KOPT-K1 (cell line): ENCODE measurements at regions not wholly inside any gene's neighbourhood (a gene's known extent, or its start where the extent isn't known, plus 50 kb on each side); places are given as distances from the start of the nearest gene placed in this dataset.

Experiments used
- H3K27ac ChIP-seq: fragments of 200-600 bp; sonication (generic); 2 replicates; pipeline ENCODE4 v1.5.1; 2016; ENCODE audit warnings: antibody characterized with exemption, mild to moderate bottlenecking, low read depth, low read length; ENCODE audit not compliant: poor library complexity, severe bottlenecking
- H3K36me3 ChIP-seq: fragments of 200-600 bp; sonication (generic); 2 replicates; pipeline ENCODE4 v1.5.1; 2017; ENCODE audit warnings: antibody characterized with exemption, mild to moderate bottlenecking, low read length, moderate library complexity; ENCODE audit not compliant: insufficient read depth
- H3K9me3 ChIP-seq: fragments of 200-600 bp; sonication (generic); 2 replicates; pipeline ENCODE4 v1.5.1; 2017; ENCODE audit warnings: antibody characterized with exemption, low read length, mild to moderate bottlenecking; ENCODE audit not compliant: insufficient read depth, poor library complexity, severe bottlenecking

DNA sequence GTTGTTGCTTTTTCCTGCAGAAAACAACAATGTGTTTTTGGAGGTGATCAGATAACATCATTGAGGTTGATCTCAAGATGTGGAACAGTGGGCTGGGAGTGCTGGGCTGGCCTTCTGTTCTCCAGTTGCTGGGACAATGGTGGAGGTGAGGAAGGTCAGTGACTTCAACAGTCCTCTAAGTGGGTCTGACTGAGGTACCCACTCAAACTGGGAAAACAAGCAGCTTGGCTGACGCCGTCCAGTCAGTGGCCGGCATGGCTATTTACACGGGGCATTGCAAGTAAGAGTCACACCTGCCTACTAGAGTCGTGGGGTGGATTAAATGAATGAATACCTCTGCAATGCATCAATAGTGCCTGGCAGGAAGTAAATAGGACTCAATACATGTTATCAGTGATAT, 386.7 kb upstream of the ZFHX3 start:
- no peaks in the 10 kb centered on the region for H3K9me3 ChIP-seq

DNA sequence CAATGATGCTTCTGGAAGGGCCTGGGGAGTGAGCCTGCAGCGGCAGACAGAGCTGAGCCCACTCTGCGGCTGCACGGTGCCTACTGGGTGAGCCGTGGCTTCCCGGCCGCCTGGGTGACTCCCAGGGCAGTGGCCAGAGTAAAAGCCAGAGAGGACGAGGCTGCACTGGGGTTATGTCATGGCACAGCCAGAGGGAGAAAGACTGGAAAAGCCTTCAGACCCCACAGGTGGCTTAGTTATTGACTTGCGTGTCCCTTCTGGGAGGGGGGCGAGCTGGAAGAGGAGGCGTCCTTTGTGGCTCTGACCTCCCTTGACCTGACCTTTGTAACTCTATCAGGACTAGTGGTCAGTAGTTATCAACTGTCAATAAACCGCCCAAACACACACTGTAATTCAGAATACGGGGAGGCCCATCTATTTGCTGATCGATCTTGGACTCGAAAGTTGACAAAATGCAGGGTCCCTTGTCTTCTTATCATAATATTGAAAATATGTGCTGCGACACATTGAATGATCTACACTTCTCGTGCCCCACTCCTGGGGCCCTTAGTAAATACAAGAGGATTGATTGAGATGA, 385.9 kb upstream of the ZFHX3 start:
- Histone ChIP-seq H3K9me3 (no peaks in the 10 kb centered on the region), H3K27ac (no peak overlapping the region)

More for the DNA sequence above, 386.7 kb upstream of the ZFHX3 start:
- H3K27ac ChIP-seq = no peak overlapping the region
- H3K36me3 ChIP-seq = no peaks in the 10 kb centered on the region

DNA sequence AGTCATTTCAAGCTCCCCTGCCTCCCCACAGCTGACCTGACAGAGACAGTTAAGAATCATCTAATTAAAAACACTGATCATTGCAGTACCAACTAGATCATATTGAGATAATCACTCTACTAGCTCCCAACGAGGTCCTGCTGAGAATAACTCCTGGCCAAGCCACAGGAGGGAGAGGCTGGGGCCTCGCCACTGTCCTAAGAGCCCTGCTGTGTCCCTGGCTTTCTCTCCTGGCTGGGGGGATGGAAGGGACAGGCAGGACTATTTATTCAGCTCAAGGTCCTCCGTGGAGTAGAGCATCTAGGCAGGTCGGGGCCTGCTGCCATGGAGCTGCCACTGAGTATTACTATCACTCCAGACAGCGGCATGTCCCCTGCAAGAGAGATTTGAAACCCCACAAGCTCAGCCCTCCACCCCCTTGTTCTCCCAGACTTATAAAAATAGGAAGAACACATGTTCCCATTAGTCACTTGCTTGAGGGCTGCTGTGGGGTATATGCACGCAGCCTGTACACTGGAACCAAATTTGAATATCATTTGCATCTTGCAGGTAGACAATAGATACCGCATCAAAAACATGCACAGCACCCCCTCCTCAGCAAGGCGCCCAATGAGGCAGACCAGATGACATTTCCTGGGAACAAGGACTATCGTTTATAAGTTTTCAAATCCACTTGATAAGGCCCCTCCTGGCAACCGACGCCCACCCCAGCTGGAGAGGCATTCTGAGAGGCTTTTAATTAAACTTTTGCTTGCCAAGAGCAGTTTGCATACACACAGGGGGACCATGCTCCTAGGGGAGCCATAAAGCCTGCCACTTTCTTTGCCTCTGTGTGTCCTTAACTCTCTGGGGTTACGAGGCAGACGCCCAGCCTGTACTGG, 385.2 kb upstream of the ZFHX3 start:
- no peaks in the 10 kb centered on the region for H3K9me3 ChIP-seq
- H3K27ac ChIP-seq = no peak overlapping the region
- no peaks in the 10 kb centered on the region for H3K36me3 ChIP-seq

More for the DNA sequence above, 385.9 kb upstream of the ZFHX3 start:
- no peaks in the 10 kb centered on the region for H3K36me3 ChIP-seq

DNA sequence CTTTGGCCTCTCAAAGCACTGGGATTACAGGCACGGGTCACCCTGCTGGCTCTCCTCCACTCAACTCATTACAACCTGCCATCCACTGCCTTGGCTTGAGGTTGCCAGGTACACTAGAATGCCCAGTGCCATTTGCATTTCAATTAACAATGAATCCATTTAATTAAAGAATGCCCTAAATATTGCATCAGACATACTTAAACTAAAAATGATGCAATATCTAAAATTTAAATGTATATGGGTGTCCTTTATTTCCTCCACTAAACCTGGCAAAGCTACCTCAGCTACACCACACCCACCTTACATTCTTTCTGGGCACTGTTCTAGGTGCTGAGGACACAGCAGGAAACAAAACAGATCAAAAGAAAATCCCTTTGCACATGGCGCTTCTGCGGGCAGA, 382.2 kb upstream of the ZFHX3 start:
- H3K36me3 ChIP-seq = no peaks in the 10 kb centered on the region
- H3K27ac ChIP-seq = no peak overlapping the region
- no peaks in the 10 kb centered on the region for H3K9me3 ChIP-seq

DNA sequence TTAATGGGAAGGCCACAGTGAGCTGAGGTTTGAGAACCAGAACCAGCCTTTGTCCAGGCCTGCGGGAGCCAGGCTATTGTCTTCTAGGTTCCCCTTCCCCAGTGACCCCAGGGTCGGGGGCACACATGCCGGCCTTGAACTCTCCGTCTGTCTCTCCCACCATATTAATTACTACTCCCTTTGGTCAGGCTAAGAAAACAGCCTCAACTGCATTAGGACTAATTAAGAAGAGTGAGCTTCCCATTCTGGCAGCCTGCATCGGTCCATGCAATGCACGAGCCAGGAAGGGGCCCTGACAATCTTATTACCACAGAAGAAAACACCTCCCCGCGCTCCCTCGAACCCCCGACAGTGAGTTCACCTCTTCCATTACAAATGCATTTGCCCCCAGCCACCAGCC, 380.2 kb upstream of the ZFHX3 start:
- H3K36me3 ChIP-seq = no peaks in the 10 kb centered on the region
- H3K9me3 ChIP-seq = no peaks in the 10 kb centered on the region
- H3K27ac ChIP-seq = no peak overlapping the region

DNA sequence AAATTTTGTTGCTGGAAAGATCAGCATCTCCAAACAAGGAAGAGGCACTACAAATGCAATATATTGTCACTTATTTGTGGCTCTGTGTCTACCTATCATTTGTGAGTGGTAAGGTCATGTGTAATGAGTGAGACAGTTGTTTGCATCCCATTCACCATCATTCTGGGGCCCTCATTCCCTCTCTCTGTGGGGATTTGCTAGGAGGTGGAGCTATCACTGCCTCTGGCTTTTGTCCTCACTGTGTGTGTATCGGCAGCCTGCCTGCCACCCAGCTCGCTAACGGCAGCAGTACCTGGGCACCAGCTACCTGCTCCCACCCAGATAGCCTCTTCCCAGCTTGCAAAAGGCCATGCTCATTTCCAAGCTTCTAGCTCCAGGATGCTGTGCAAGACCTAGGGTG, 379.2 kb upstream of the ZFHX3 start:
- H3K27ac ChIP-seq = no peak overlapping the region
- H3K36me3 ChIP-seq = no peaks in the 10 kb centered on the region
- H3K9me3 ChIP-seq = no peaks in the 10 kb centered on the region

DNA sequence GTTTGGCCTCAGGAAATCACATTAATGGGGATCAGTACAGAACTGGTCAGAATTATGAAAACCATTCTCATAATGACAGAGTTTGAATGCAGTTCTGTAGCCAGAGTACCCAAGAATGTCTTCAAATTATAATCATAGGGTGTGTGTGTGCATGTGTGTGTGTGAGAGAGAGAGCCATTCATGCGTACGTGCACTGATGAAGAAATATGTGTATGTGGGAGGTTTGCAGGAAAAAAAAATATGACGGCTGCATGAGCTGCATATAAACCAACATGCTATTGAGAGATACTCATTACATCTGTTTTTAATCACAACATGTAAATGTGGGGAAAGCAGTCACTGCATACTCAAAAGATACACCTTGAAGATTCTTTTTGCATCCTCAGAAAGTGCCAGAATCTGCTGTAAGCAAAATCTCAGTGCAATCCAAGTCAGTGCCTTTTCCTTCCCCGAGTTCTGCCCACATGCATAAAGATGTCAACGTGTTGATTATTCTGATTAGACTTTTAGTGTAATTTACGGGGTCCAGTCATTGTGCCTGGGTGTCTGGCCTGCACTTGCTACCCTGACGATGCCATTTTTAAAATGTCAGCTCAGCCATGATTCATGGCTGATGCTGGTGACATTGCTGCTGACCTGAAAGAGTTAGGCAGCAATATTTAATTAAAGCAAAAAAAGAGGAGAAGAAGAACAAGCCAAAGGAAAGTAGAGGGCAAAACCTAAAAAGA, 378.7 kb upstream of the ZFHX3 start:
- Histone ChIP-seq H3K27ac (no peak overlapping the region), H3K9me3 (no peaks in the 10 kb centered on the region), H3K36me3 (no peaks in the 10 kb centered on the region)

DNA sequence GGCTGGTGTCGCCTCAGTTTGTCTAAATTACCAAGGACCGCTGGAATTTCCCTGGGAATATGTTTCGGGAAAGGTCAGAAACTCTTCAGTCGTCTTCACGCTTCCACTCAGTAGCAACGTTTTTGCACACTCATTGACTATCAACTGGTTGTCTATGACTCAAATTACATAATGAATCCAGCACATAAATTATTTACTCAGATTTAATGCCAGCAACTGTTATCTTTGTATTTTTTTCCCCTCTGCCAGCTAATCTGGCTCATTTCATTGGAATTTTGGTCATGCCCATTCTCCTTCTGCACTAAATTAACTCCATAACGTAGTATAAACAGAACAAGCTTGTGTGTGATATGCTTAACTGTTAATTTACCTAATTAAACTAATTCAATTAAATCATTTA, 372.7 kb upstream of the ZFHX3 start:
- no peak overlapping the region for H3K27ac ChIP-seq
- no peaks in the 10 kb centered on the region for H3K36me3 ChIP-seq
- H3K9me3 ChIP-seq = no peaks in the 10 kb centered on the region

DNA sequence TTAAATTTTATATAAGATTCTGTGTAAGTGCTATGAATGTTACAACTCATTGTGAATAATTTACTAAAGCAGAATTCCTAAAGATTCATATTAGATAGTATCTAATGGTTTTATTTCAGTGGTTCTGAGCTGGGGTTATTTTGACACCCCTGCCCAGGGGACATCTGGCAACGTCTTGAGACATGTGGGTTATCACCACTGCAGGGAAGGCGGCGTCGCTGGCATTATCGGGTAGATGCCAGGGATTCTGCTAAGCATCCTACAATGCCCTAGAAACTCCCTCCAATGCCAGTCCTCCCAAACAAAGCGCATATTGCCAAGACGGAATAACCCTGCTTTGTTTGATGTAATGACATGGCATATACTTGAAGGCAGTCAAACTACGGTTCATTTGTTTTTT, 372.3 kb upstream of the ZFHX3 start:
- Histone ChIP-seq H3K36me3 (no peaks in the 10 kb centered on the region), H3K27ac (no peak overlapping the region), H3K9me3 (no peaks in the 10 kb centered on the region)

DNA sequence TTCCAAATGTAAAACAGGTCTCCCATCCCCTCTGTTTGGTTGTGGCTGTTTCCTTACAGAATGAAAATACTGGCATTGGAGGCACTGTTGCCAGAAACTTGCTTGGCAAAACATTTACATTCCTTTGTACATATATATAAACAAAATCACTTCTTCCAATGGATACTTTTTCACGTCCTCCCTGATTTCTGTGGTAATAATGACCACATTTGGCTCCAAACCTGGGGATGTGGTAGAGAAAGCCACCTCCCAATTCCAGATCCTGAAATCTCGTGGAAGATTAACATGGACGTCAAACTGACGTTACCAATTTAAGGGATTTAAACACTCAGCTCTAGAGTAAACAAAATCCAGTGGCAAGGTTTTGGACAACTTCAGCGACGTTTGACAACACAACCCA, 370.8 kb upstream of the ZFHX3 start:
- no peak overlapping the region for H3K27ac ChIP-seq
- H3K36me3 ChIP-seq = no peaks in the 10 kb centered on the region
- no peaks in the 10 kb centered on the region for H3K9me3 ChIP-seq

DNA sequence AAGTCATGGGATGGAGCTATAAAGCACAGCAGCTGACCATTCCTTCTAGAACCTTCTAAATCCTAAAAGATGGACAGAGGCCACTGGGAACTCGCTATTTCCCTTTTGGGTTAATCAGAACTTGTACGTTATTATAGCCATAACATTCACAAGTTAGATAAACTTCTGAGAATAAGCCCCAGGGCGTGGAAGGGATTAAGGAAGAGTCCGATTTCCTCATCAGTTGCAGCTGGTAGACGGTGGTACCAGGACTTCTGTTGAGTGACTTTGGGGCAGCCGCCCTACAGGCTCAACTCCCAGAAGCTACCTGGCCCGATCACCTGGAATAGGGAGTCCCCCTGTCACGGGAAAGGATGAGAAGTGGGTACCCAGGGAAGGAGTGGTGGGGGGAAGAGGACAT, 370.1 kb upstream of the ZFHX3 start:
- H3K27ac ChIP-seq = no peak overlapping the region
- H3K9me3 ChIP-seq = no peaks in the 10 kb centered on the region
- H3K36me3 ChIP-seq = no peaks in the 10 kb centered on the region

DNA sequence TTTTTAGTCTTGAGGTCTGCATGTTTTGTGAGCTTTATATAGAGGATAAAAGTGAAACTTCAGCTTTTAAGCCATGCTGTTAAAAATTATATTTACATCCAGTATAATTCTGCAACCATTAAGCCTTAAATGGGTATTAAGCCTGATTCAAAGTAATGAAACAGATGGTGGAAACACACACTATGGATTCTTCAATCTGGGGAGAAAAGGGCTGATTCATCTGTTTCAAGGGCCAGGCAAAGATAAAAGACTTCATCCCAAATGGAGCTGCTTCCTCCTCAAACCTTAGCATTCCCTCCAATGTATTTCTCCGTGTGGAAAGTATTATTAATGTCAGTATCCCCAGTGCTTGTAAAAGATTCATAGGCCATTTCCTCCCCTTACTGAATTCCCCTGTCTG, 367.4 kb upstream of the ZFHX3 start:
- Histone ChIP-seq H3K9me3 (no peaks in the 10 kb centered on the region), H3K36me3 (no peaks in the 10 kb centered on the region), H3K27ac (no peak overlapping the region)

DNA sequence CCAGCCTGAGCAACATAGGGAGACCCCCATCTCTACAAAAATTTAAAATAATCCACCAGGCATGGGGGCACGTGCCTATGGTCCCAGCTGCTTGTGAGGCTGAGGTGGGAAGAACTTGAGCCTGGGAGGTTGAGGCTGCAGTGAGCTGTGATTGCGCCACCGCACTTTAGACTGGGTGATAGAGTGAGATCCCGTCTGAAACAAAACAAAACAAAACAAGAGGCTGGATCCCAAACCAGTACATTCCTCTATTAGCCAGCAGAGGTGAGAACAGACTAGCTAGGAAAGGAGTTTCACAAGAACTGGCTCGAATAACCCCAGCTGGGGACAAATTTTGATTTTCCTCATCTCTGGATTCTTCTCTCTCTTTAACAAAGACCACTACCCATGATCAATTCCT, 366.7 kb upstream of the ZFHX3 start:
- Histone ChIP-seq H3K9me3 (no peaks in the 10 kb centered on the region), H3K36me3 (no peaks in the 10 kb centered on the region), H3K27ac (no peak overlapping the region)

DNA sequence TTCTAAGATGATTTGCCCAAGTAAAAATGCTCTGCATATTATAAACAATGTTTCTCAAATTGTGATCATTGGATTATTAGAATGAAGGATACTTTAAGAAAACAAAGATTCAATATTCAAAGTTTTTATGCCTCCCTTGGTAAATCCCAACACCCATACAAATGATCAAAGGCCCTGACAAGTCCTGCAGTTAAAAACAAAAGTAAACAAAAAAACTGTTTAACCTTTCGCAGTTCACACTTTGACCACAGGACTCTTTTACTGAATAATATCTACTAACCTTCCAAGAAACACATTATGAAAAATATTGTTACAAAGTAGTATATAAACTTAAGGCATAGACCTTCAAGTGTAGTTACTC, 365.9 kb upstream of the ZFHX3 start:
- no peak overlapping the region for H3K27ac ChIP-seq
- no peaks in the 10 kb centered on the region for H3K36me3 ChIP-seq
- no peaks in the 10 kb centered on the region for H3K9me3 ChIP-seq

DNA sequence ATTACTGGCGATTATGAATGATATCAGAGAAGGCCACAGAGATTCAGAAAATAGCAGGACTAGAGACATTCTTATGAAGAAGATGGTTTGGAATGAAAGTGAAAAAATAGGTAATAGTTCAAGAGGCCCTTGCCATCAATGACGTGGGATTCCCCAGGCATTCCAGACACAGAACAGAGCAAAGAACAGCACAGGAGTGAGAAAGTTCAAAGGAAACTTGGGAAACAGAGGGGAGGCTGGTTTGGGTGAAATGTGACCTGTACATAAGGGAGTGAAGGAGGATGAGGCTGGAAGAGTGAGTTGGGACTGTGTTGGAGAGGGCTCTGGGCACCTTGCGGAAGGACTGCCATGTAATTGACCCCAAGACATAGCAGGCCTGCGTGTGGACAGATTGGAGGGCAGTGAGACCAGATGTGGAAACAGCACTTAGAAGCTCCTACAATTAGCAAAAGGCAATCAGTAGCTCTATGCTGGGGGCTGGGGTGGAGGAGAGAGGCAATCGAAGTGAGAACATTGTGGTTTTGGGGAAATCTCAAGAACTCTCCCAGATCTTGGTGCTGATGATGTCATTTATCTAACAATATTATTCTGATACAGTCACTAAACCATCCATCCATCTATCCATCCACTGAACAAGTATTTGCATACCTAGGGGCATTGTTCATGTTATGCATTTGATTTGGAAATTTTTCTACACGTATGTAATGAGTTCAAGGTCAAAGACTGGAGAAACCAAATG, 365.3 kb upstream of the ZFHX3 start:
- Histone ChIP-seq H3K36me3 (no peaks in the 10 kb centered on the region), H3K9me3 (no peaks in the 10 kb centered on the region), H3K27ac (no peak overlapping the region)
